Stimulated activated CD4-positive, alpha-beta T cell treated with anti-CD3 and anti-CD28 coated beads, Interleukin-4, amount 100 ng/mL, for 24 hours (primary cell): ENCODE measurements at regions not wholly inside any gene's neighbourhood (a gene's known extent, or its start where the extent isn't known, plus 50 kb on each side); places are given as distances from the start of the nearest gene placed in this dataset.

Experiments used
- DNase-seq: peaks from one replicate; pipeline ENCODE4 v3.0.0-alpha.2; 2020

DNA sequence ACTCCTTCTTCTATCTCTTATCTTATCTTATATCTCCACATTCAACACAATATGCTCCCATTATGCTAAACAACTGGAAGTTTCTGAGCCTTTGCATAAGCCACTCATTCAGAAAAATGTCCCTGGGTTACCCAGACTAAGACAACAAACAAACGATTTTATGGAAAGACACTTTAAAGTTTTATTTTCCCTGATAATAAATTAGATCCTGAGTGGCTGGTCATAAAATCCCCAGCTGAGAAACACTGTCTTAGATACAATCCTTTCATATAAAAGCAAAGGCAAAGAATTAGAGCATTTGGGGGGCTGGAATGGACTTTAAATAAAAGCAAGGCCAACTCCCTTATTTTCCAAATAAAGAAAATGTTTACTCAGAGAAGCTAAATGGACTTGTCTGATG lies 322.3 kb downstream of the GBE1 start:
- DNase-seq = no peak

DNA sequence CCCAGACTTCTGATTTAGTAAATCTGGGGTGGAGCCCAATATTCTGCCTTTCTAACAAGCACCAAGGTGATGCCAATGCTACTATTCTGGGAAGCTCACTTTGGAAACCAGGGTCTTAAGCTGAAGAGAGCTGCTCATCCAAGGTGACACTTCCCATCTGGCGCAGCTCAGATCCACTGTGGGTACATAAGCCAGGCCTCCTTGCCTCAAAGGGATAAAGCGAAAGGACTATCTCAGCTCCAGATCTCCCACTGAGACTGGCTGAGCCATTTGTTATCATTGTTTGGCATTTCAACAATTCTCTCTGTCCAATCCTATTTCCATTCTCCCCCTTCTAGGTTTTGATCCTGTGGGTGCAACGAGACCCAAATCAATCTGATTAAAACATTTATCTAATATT lies 323.8 kb downstream of the GBE1 start:
- DNase-seq = no peak

DNA sequence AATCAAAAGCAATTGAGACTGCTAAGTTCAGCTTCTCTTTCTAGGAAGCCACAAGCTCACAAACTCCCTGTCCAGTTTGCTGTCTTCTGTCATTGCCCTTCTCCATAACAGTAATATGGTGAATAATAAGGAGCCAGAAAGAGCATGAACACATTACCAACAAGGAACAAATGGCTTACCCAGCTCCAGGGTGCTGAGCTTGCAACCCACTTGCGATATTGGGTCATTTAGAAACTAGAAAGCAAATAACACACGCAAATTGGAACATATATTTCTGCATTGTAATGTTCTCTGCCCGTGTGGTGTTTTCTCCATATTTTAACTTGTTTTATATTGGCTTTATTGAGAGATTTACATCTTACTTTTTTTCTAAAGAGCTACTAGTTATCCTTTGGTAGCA lies 325.3 kb downstream of the GBE1 start:
- no peak for DNase-seq

DNA sequence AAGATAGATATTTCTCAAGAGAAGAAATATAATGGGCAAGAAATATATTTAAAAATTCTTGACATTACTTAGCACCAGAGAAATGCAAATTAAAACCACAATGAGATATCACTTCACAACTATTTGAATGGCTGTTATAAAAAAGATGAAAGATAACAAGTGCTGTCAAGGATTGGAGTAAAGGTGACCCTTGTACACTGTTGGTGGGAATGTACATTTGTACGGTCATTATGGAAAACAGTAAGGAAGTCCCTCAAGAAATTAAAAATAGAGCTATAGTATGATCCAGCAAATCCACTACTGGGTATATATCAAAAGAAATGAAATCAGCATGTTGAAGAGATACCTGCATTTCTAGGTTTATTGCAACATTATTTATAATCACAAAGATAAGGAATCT lies 326.4 kb downstream of the GBE1 start:
- DNase-seq = no peak

DNA sequence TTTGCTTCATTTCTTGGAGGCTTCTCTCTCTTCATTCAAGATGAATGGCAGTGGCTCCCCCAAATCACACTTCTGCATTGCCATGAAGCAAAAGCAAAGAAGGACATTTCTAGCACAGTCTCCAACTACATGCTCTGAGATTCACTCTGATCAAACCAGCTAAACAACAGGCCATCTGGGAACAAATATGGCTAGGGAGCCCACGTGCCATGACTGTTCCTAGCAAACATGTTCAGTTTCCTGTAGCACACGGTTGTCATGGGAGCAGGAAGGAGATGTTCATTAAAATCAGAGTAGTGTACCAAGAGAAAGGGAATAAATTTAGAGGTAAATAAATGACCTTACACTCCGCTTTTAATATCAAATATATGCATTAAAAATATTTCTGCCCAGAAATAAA lies 327.3 kb downstream of the GBE1 start:
- no peak for DNase-seq

DNA sequence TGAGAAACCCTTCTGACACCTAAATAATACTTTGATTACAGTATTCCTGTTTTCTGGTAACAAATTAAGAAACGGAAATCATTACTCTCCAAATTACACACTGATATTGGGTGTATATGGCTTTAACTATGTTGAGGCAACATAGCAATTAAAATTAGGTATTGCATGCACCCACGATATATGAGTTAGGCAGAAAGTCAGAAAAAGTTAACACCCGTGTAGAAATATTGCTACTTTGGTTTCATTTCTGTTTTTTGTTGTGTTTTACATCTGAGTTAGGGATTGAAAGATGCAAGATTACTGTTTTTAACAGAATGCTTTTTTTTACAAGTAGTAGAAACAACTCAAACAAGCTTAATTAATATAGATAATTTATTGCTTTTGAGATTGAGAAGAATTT lies 327.8 kb downstream of the GBE1 start:
- DNase-seq = no peak

DNA sequence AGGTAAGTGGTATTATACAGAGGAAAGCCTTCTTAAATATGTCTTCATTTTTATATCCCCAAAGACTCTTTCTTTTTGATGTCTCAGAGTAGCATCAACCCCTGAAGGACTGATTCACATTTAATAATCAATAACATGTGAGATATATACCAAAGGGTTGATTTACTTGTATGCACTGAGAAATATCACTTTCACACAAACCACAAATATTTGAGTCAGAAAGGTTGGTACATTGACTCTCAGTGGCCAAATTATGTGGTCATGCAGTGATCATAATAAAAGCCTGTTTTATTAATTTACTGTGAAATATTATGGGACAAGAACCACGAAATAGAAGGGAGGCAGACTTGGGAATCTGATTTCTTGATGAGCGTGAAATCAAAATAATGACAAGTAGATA lies 329.0 kb downstream of the GBE1 start:
- no peak for DNase-seq

DNA sequence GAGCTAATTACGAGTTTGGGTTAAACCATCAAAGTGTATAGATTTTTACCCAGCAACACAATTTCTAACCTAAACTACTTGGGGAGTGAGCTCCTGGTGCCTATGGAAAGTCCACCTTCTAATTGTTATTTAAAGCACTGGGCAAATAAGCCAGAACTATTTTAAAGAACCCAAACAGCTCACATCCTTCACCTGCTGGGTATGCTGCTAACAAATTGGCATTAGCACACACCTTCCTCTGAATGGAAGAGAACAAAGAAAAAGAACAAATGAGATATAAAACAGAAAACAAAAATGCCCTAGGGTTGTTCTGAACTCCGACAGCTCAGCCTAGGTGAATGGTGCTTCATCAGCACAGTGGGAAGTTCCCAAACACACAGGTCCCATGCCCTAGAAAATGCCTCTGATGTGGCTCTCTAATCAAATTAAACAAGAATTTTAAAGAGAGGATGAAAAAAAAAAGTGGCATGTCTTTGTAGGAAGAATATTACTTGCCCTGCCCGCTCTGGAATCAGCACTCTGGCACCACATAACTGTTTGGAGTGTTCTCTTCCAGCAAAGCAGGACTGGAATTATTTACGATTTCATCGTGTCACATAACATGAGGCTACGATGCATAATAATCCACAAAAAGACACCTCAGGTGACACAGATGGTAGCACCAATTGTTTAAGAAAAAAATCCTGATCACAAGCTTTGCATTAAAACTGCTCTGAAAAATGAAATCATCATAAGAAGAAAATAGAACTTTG lies 334.4 kb downstream of the GBE1 start:
- DNase-seq = no peak

DNA sequence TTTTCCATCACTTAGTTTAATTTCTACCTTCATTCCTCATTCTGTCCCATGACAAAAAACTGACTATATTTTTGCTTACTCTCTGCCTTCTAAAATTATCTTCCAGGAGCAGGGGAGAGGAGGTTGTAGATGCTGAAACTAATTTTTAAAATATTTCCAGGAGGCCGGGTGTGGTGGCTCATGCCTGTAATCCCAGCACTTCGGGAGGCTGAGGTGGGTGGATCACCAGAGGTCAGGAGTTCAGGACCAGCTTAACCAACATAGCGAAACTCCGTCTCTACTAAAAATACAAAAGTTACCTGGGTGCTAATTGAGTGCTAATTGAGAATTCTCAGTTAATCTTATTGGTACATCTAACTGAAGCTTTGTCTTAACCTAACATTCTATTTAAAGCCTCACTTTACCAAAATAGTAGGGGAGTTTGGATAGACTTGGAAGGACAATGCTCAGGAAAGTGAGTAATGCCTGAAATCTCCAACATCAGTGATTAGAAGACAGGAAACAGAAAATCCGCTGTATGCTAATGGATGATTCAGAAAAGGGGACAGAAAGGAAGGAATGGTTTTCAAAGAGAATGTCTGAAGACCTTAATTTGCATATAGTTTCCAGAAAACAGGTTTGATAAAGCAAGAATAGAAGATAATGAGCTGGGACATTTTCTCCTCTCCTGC lies 336.1 kb downstream of the GBE1 start:
- no peak for DNase-seq

DNA sequence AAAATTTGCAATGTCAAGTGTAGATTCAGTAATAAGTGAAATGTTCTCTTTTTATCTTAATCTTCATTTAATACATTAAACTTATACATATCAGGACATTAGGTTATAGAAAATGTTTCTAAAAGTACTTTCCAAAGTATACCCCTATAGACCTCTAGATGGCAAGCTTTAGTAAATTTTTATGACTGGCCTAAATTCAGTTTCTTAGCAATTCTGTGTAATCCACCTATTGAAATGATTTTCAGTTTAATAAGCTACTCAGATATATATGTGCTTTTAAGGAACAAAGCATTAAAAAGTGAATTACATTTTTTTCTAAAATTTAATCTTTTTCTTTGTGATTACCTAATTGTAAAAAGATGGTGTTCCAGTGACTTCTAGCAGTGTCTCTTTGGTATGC lies 342.2 kb downstream of the GBE1 start:
- no peak for DNase-seq

DNA sequence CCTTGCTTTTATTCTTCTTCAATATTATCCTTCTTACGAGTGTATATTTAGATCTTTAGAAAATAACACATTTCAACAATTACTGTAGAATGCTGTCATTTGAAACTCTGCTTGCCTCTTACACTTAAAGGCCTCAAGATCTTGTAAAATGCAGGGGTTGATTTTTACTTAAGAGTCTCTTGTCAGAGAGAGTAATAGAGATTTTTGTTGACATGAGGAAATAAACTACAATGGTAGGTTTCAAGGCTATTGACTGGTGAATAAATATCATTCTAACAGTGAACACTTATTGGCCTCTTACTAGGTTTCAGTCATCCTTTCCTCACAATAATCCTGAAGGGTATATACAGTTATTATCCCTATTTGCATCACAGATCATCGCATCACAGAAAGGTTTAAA lies 344.6 kb downstream of the GBE1 start:
- no peak for DNase-seq

DNA sequence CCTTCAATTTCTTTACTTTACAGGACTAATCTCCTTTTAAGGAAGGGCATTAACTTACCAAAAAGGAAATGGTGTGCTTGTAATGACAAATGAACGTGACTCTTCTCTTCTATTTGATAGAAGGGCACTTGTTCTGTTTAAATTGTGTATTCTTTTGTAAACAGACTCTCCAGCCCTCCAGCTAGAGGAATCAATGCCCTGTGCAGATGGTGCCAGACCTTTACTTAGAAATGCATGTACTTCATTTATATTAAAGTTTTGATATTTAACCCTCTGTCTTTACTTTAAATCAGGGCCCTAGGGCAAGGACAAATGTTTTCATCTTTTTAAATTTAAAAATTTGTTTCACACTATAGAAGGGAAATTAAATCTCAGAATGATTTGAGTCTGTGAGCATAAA lies 355.1 kb downstream of the GBE1 start:
- no peak for DNase-seq

DNA sequence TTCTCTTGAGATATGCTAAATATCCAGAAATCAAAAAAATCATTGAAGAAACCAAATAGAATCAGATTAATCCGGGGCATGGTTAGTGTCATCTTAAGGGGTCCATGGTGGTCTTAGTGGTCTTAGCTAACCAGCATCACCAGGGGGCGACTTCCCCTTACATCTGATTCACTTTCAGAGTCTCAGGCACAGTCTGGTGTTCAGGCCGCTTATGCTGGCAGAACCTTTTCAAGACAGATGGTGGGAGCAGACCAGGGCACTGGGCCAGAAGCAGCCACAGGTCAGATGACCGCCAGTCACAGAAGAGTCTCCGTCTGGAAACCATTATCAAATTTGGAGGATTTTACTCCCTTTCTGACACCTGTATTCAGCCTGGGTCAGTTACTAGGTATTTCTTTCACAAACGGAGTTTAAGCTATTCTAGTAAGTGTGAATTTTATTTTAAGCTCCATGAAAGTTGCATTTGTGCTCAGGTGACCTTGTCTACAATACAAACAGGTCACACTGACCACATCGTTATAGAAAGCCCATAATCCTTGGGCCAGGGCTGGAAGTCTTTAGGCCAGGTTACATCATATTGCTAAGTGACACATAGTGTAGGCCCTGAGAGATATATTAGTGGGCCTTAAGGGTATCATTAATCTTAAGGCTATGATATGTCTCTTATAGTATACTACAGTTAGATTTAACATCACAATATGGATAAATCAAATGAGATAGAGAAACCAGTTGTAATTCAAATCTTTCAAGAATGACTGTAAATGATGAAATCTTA lies 365.5 kb downstream of the GBE1 start:
- no peak for DNase-seq

DNA sequence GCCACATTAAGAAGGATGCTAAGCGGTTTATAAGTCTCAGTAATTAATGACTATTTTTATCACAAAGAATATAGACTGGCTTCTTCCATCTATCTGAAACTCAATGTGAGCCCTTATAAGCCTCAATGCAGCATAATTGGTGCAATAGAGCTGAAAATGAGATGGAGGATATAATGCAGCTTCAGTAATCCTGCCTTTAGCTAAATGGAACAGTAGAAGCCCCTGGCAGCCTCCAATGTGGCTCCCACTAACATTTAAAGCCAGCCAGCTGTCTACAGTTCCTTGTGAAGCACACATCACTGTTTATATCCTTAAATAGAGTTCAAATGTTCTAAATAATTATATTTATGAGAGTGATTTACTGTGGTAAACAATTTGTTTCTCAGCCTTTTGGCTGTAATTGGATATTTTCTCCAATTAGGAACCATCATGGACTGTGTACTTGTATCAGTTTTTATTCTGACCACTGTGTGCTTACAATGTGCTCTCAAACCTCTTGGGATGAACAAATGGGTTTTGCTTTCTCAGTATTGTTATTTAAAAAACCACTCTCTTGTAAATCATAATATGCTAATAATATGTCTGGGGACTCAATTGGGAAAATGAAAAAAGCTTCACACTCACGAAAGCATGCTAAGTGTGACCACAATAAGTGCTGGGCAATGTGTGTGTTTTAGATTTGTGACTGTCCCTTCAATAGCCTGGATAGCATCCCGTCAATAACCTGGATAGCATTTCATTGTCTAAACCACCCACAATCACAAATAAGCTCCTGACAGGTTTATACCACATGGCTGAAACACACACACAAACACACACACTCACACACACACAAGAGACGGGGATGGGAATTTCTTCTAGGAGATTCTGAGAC lies 366.6 kb downstream of the GBE1 start:
- DNase-seq = no peak

DNA sequence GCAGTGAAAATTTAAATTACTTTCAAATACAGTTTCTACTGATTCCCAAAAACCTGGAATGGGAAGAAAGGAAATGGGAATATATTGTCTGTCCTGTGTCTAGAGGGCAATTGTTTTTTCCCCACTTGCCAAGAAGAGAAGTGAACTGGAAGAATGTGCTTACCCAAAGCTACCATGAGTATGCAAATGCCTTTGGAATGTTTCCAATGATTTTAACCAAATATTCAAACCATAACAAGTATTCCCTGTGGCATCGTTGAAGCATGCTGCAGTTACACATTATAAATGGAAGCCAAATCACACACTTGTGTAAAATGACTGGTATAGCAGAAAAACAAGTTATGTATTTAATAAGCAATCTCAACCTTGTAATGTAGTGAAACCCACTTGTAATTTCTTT lies 368.2 kb downstream of the GBE1 start:
- DNase-seq = no peak

DNA sequence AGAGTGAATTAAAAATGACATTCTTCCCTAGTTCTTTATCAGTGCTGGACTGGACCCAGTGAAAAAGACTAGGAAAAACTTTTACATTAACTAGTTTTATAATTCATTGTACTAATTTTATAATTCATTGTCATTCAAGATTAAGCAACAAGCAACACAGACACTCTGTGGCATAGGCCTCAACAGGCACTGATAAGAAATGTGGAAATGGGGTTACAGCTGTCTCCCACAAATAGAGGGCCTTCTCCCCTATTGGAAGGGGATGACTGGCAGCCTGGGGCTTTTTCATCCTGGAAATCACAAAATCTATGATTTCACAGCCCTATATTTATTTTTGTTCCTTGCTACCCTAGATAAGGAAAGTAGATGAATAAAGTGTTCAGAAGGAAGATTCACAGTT lies 370.6 kb downstream of the GBE1 start:
- no peak for DNase-seq

DNA sequence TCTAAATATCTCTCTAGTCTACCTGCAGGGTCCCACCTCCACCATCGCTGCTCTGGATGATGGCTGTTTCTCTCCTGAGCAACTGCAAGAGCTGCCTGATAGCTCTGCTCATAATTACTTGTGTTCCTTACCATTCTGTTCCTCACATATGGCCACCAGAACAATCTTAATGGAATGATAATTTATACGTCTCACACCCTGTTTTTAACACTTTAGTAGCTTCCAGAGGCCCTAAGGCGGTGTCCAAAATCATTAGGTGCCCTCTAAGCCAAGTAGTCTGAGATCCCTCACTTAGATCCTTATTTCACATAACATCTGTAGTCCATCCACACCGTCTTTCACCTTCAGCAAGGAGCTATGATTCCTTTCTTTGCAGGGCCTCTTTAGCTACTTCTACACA lies 373.3 kb downstream of the GBE1 start:
- DNase-seq = no peak

DNA sequence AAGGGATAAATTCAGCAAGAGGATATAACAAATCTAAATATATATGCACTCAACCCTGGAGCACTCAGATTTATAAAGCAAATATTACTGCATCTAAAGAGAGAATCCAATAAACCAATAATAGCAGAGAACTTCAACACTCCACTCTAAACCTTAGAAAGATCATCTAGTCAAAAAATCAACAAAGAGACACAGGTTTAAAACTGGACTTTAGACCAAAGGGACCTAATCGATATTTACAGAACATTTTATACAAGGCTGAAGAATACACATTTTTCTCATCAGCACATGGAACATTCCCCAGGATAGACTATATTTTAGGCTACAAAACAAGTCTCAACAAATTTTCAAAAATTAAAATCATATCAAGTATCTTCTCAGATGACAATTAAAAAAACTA lies 379.0 kb downstream of the GBE1 start:
- DNase-seq = no peak

DNA sequence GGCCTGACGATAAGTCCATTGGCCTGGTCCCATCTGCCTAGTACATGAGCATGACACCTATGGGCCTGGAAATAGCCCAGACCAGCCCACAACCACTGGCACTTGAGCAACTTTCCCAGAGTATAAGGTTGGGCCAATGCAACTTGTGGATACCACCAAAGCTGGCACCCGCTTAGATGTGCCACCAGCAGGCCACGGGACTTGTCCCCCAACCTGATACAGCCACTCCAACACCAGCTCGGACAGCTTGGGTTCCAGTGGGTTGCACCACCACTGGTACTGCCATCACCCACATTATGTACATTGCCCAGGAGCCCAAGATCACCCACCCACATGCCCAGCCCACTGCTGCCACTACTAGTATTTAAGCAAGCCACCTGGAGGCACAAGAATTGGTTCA lies 381.2 kb downstream of the GBE1 start:
- DNase-seq = no peak

DNA sequence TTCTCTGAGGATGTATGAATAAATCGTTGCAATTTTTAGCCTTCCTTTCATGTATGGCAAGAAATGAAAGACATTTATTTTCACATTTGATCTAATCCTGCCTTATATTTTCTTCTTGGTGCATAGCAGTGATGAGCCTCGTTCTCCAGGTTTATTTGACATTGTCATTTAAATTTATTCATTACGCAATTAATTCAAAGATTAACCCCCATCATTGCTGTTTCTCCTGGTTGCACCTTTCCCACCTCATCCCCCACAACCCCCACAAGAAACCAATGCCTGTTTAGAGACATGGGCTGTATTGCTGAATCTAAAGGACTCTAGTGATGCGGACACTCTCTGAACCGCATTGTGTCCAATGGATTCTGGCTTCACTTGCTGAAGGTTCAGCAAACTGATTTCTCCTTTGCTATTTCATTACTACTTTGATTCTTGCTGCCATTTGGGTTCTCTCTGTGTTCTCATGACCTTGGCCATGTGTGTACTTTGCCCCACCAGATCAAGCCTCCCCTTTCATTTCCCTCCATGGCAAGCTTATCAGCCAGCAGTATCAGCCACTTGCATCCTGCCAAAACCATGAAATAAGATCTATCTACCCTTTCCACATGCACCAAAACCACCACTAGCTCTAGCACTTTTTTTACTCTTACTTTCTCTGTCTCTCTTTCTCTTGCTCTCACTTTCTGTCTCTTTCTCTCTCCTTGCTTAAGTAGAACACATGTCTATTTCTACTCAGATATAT lies 382.7 kb downstream of the GBE1 start:
- DNase-seq = no peak

DNA sequence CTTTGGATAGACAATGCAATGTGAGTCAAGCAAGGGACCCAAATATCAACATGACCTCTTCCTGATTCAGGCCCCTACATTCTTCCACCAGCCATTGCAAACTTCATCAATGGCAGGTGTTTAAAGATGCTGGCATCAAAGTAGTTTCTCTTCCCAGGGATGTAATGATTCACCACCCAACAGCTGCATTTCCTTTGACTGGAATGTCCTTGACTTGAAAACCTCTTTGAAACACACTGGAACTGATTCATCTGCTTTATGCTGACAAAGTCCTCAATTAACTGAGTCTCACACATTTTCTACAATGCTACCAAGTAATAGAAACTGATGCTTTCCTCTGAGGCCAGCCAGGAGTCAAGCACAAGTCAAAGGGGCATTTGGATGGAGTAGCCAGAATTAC lies 385.5 kb downstream of the GBE1 start:
- DNase-seq = no peak

DNA sequence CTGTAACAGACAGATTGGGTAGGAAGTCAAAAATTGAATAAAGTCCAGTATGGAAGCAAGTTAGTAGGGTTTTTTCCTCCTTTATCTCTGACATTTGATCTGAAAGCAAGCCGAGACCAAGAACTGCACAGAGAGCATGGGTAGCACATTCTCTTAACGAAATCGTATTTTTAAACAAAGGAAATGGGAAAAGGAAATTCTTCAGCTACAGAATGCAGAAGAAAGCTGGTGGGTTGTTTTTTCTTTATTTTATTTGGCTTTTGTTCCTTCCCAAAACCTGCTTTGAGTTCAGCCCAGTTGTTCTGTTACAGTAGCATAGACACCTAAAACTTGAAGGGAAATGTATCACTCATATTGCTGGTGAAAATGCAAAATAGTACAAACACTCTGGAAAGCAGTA lies 397.0 kb downstream of the GBE1 start:
- DNase-seq = no peak

DNA sequence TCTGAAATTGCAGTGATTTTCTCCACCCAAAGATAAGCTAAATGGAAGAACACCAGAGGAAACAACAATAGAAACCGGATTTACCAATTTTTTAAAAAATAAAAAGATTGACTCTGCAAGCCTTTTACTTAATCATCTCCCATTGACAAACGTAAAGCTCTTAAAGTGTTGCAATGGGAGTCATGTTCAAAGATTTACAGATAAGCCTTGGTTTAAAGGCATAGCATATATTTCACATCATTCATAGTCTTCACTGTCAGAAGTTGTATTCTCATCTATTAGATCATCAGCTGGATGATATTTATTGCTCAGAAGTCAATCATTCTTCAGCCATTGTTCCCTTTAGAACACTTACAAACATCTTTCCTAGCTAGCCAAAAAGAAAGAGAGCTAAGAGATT lies 397.6 kb downstream of the GBE1 start:
- no peak for DNase-seq
